Liver (tissue), 3 donors: ENCODE measurements at regions not wholly inside any gene's neighbourhood (a gene's known extent, or its start where the extent isn't known, plus 50 kb on each side); places are given as distances from the start of the nearest gene placed in this dataset.

Source experiments
- CTCF ChIP-seq: fragments of 150-350 bp; IDR thresholded peaks from 2 replicates; pipeline ENCODE4 v1.5.1; 2017; ENCODE audit warnings: improper control_type of control experiment, low read depth, low read length; ENCODE audit not compliant: missing input control
- RAD21 ChIP-seq, 2 donors: IDR thresholded peaks; 2 replicates each; pipeline ENCODE4 v1.6.1; 2016; ENCODE audit warnings: antibody characterized with exemption in 2 of 2, mild to moderate bottlenecking in 2 of 2
- donor health status: healthy.
- donor health status: healthy.

- peak; percentile 39 to 51 for TF ChIP-seq RAD21 (IDR thresholded peaks at IDR 0.05)
- TF ChIP-seq CTCF: peak; percentile 25
These were observed 519.1 kb upstream of the SEL1L start for GRCh38 chr14:82052778-82053177.
